22Rv1 (cell line): ENCODE measurements at regions not wholly inside any gene's neighbourhood (a gene's known extent, or its start where the extent isn't known, plus 50 kb on each side); places are given as distances from the start of the nearest gene placed in this dataset.
"Not testable (repeated sequence)": the region's sequence is repeated elsewhere in the genome, so short reads cannot be mapped to it uniquely, and the experiment has no call there.

Source experiments
- H3K27ac ChIP-seq: fragments of 450-650 bp; 2 replicates; pipeline ENCODE4 v1.5.1; 2017
- CTCF ChIP-seq: fragments of 450-650 bp; IDR thresholded peaks from 2 replicates; pipeline ENCODE4 v1.5.1; 2017; ENCODE audit warnings: mild to moderate bottlenecking
- ZFX ChIP-seq: fragments of 450-650 bp; IDR thresholded peaks from 2 replicates; pipeline ENCODE4 v1.6.1; 2017; ENCODE audit warnings: antibody characterized with exemption, borderline replicate concordance

- TF ChIP-seq ZFX: no peak
- TF ChIP-seq CTCF: no peak
- no peak overlapping the region for H3K27ac ChIP-seq
Measured at GRCh38 chr13:80069374-80069773, 271.6 kb downstream of the SPRY2 start.

- TF ChIP-seq ZFX (no peak), CTCF (no peak)
- no peak overlapping the region for H3K27ac ChIP-seq
Measured at GRCh38 chr13:80065996-80066395, 274.9 kb downstream of the SPRY2 start.

- H3K27ac ChIP-seq: not testable (repeated sequence)
Measured at GRCh38 chr13:80062416-80062815, 278.5 kb downstream of the SPRY2 start.

GRCh38 chr13:80059789-80060188 is 281.1 kb downstream of the SPRY2 start:
- no peak overlapping the region for H3K27ac ChIP-seq
- TF ChIP-seq CTCF (no peak), ZFX (no peak)

GRCh38 chr13:80058626-80059025 is 282.3 kb downstream of the SPRY2 start:
- TF ChIP-seq ZFX (no peak), CTCF (no peak)

DNA sequence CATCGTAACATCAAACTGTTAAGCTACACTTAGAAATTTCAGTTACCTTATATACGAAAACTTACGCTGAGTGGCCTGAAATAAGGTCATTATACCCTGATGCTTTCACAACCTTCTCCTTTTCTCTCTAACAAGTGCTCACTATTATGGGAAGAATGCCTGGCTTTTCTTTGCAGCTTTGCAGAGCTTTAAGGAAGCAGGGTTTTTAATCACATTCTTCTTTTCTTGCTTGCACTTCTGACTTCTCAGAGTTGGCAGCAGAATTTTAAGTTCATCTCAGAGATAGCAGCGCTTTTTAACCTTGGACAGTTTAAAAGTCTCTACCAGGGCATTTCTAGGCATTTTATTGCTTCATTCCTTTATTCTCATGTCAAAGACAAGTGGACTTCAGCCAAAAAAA is 285.1 kb downstream of the SPRY2 start:
- H3K27ac ChIP-seq: no peak overlapping the region
- TF ChIP-seq ZFX (no peak), CTCF (no peak)

More at GRCh38 chr13:80058626-80059025, 282.3 kb downstream of the SPRY2 start:
- no peak overlapping the region for H3K27ac ChIP-seq

- TF ChIP-seq CTCF (no peak), ZFX (no peak)
- no peak overlapping the region for H3K27ac ChIP-seq
Measured at GRCh38 chr13:80054806-80055205, 286.1 kb downstream of the SPRY2 start.

GRCh38 chr13:80052286-80052685 is 288.6 kb downstream of the SPRY2 start:
- TF ChIP-seq CTCF (no peak), ZFX (no peak)
- no peak overlapping the region for H3K27ac ChIP-seq
